ENCODE measurements at regions not wholly inside any gene's neighbourhood (a gene's known extent, or its start where the extent isn't known, plus 50 kb on each side); places are given as distances from the start of the nearest gene placed in this dataset.

- DNase-seq (ENCODE audit: insufficient read length, low spot score) = no peak
- no peak for TF ChIP-seq CTCF (IDR thresholded peaks at IDR 0.05; ENCODE audit: insufficient read depth, missing control alignments)
- FAIRE-seq = no peak
Observed at GRCh38 chr2:160838147-160838546, 322.1 kb upstream of the TANK start.

GRCh38 chr2:160838691-160839090, 321.5 kb upstream of the TANK start:
- DNase-seq (ENCODE audit: insufficient read length, low spot score) (no peak), FAIRE-seq (no peak)
- no peak for TF ChIP-seq CTCF (IDR thresholded peaks at IDR 0.05; ENCODE audit: insufficient read depth, missing control alignments)

- no peak for TF ChIP-seq CTCF (IDR thresholded peaks at IDR 0.05; ENCODE audit: insufficient read depth, missing control alignments)
- DNase-seq (ENCODE audit: insufficient read length, low spot score) = no peak
- no peak for FAIRE-seq
Observed at GRCh38 chr2:160842286-160842685, 317.9 kb upstream of the TANK start.

DNA sequence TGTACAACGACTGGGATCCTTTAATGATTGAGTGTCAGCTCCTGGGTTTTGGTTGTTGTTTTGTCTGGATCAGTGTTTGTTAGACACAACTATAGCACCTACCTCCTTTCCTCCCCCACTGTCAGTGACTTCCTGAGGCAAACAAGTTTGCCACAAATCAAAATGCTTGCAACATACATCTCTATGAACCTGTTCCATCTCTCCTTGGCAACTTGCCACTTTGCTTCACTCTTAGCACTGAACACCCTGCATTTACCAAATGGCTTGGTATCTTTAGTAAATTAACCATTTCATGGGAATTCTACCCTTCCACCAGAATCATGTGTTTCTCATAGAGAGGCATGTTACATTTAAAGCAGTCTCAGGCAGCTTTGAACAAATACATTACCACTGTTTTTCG, 301.1 kb upstream of the TANK start:
- FAIRE-seq (no peak), DNase-seq (ENCODE audit: insufficient read length, low spot score) (no peak)
- TF ChIP-seq CTCF (IDR thresholded peaks at IDR 0.05; ENCODE audit: insufficient read depth, missing control alignments) = no peak

DNA sequence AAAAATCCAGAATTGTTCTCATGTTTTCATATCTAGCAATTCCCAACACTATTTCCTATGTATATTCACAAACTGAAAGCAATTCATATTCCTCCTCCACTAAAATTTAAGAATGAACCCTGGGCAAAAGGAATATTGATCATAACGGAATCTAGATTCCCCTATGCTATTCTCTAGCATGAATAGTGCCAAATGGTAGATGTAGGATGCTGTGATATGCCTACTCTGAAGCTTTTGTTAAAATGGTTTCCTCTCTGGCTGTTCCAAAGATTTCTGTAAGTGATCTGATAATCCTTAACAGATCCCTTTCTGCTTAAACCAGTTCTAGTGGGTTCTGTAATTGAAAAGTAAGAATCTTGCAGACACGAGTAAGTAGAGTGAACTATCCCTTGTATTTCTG, 298.0 kb upstream of the TANK start:
- DNase-seq (ENCODE audit: insufficient read length, low spot score) (no peak), FAIRE-seq (no peak)
- TF ChIP-seq CTCF (IDR thresholded peaks at IDR 0.05; ENCODE audit: insufficient read depth, missing control alignments) = no peak

DNA sequence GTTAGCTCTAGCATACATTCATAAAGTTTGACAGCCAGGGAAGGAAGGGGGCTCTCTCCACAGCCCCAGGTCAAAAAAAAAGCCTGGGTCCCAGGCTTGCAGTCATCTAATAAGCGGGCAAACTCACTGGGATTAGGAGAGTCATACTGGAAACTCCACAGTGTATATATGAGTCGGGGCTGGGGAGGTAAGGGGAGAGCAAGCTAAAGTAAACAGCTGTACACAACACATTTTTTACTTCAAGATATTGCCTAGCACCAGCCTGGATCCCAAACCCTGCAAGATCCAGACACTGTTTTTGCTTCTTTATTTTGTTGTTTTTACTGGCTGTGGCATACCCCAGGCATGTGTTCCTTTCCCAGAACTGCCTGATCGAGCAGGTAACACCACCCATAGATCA, 291.3 kb upstream of the TANK start:
- DNase-seq (ENCODE audit: insufficient read length, low spot score) = no peak
- no peak for TF ChIP-seq CTCF (IDR thresholded peaks at IDR 0.05; ENCODE audit: insufficient read depth, missing control alignments)

DNA sequence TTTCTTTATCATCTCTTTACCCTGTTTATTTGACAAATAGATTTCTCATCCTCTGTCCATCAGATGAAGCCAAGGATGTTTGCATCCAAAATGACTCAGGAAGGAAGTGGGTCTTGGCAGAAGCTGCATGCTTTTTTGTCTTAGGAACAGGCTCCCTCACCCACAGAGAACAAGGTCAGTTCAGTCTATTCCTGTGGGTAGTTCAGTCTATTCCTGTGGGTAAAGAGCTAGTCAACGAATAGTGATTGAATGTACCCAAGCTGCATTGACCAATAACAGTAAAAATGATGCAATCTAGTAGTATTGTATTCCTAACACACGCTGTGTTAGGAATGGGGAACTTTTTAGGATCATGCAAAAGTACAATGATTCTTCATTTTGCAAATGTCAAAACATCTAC, 290.8 kb upstream of the TANK start:
- FAIRE-seq (no peak), DNase-seq (ENCODE audit: insufficient read length, low spot score) (no peak)
- no peak for TF ChIP-seq CTCF (IDR thresholded peaks at IDR 0.05; ENCODE audit: insufficient read depth, missing control alignments)

More for the DNA sequence above, 291.3 kb upstream of the TANK start:
- no peak for FAIRE-seq

Measured in D721Med (cell line).